ENCODE measurements at regions not wholly inside any gene's neighbourhood (a gene's known extent, or its start where the extent isn't known, plus 50 kb on each side); places are given as distances from the start of the nearest gene placed in this dataset.
"Not testable (repeated sequence)": the region's sequence is repeated elsewhere in the genome, so short reads cannot be mapped to it uniquely, and the experiment has no call there.

- WGBS, 2 donors: 46 to 53% methylated on average over 3 of the region's 3 CpGs
- no peaks in the 10 kb centered on the region for H3K36me3 ChIP-seq (ENCODE audit: control insufficient read depth in 2 of 2, insufficient read depth in 2 of 2, low read length in 1 of 2)
- no peak overlapping the region for H3K27ac ChIP-seq (ENCODE audit: low read depth in 2 of 2, low read length in 1 of 2)
- H3K27me3 ChIP-seq (ENCODE audit: control insufficient read depth in 1 of 2, insufficient read depth in 2 of 2, low read length in 2 of 2): no peaks in the 10 kb centered on the region
- H3K9me3 ChIP-seq (ENCODE audit: control insufficient read depth in 2 of 2, insufficient read depth in 1 of 2, low read depth in 1 of 2, low read length in 1 of 2): no peaks in the 10 kb centered on the region
- H3K4me1 ChIP-seq (ENCODE audit: control insufficient read depth in 2 of 2, insufficient read depth in 2 of 2, low read length in 1 of 2): no peaks in the 10 kb centered on the region
- H3K4me3 ChIP-seq (ENCODE audit: low read depth in 1 of 2, low read length in 2 of 2): no peak overlapping the region
Measured at GRCh38 chr2:212892193-212892592, 259.2 kb downstream of the IKZF2 start.

GRCh38 chr2:212891580-212891979, 259.8 kb downstream of the IKZF2 start:
- Histone ChIP-seq H3K36me3 (ENCODE audit: control insufficient read depth in 2 of 2, insufficient read depth in 2 of 2, low read length in 1 of 2) (no peaks in the 10 kb centered on the region), H3K4me1 (ENCODE audit: control insufficient read depth in 2 of 2, insufficient read depth in 2 of 2, low read length in 1 of 2) (no peaks in the 10 kb centered on the region), H3K4me3 (ENCODE audit: low read depth in 1 of 2, low read length in 2 of 2) (no peak overlapping the region), H3K27ac (ENCODE audit: low read depth in 2 of 2, low read length in 1 of 2) (no peak overlapping the region), H3K9me3 (ENCODE audit: control insufficient read depth in 2 of 2, insufficient read depth in 1 of 2, low read depth in 1 of 2, low read length in 1 of 2) (no peaks in the 10 kb centered on the region), H3K27me3 (ENCODE audit: control insufficient read depth in 1 of 2, insufficient read depth in 2 of 2, low read length in 2 of 2) (no peaks in the 10 kb centered on the region)
- WGBS, 2 donors: 74 to 80% methylated on average over 2 of the region's 2 CpGs

GRCh38 chr2:212882626-212883025, 268.8 kb downstream of the IKZF2 start:
- H3K9me3 ChIP-seq (ENCODE audit: control insufficient read depth in 2 of 2, insufficient read depth in 1 of 2, low read depth in 1 of 2, low read length in 1 of 2): no peaks in the 10 kb centered on the region
- no peak overlapping the region for H3K27ac ChIP-seq (ENCODE audit: low read depth in 2 of 2, low read length in 1 of 2)
- H3K4me1 ChIP-seq (ENCODE audit: control insufficient read depth in 2 of 2, insufficient read depth in 2 of 2, low read length in 1 of 2): no peaks in the 10 kb centered on the region
- no peak overlapping the region for H3K4me3 ChIP-seq (ENCODE audit: low read depth in 1 of 2, low read length in 2 of 2)
- H3K36me3 ChIP-seq (ENCODE audit: control insufficient read depth in 2 of 2, insufficient read depth in 2 of 2, low read length in 1 of 2): no peaks in the 10 kb centered on the region
- no peaks in the 10 kb centered on the region for H3K27me3 ChIP-seq (ENCODE audit: control insufficient read depth in 1 of 2, insufficient read depth in 2 of 2, low read length in 2 of 2)
- WGBS, 2 donors: 69 to 77% methylated on average over 2 of the region's 2 CpGs

GRCh38 chr2:212876556-212876955, 274.9 kb downstream of the IKZF2 start:
- H3K36me3 ChIP-seq (ENCODE audit: control insufficient read depth in 2 of 2, insufficient read depth in 2 of 2, low read length in 1 of 2); H3K27me3 ChIP-seq (ENCODE audit: control insufficient read depth in 1 of 2, insufficient read depth in 2 of 2, low read length in 2 of 2): not testable (repeated sequence)
- WGBS, 2 donors: 91 to 92% methylated on average over 6 of the region's 6 CpGs

GRCh38 chr2:212875950-212876349, 275.5 kb downstream of the IKZF2 start:
- H3K4me1 ChIP-seq (ENCODE audit: control insufficient read depth in 2 of 2, insufficient read depth in 2 of 2, low read length in 1 of 2); H3K27ac ChIP-seq (ENCODE audit: low read depth in 2 of 2, low read length in 1 of 2); H3K27me3 ChIP-seq (ENCODE audit: control insufficient read depth in 1 of 2, insufficient read depth in 2 of 2, low read length in 2 of 2); H3K36me3 ChIP-seq (ENCODE audit: control insufficient read depth in 2 of 2, insufficient read depth in 2 of 2, low read length in 1 of 2); H3K9me3 ChIP-seq (ENCODE audit: control insufficient read depth in 2 of 2, insufficient read depth in 1 of 2, low read depth in 1 of 2, low read length in 1 of 2); H3K4me3 ChIP-seq (ENCODE audit: low read depth in 1 of 2, low read length in 2 of 2): not testable (repeated sequence)
- WGBS, 2 donors: 72 to 79% methylated on average over 5 of the region's 5 CpGs

More at GRCh38 chr2:212876556-212876955, 274.9 kb downstream of the IKZF2 start:
- not testable (repeated sequence) for H3K4me3 ChIP-seq (ENCODE audit: low read depth in 1 of 2, low read length in 2 of 2); H3K27ac ChIP-seq (ENCODE audit: low read depth in 2 of 2, low read length in 1 of 2); H3K4me1 ChIP-seq (ENCODE audit: control insufficient read depth in 2 of 2, insufficient read depth in 2 of 2, low read length in 1 of 2); H3K9me3 ChIP-seq (ENCODE audit: control insufficient read depth in 2 of 2, insufficient read depth in 1 of 2, low read depth in 1 of 2, low read length in 1 of 2)

GRCh38 chr2:212873256-212873655, 278.2 kb downstream of the IKZF2 start:
- Histone ChIP-seq H3K4me3 (ENCODE audit: low read depth in 1 of 2, low read length in 2 of 2) (no peak overlapping the region), H3K4me1 (ENCODE audit: control insufficient read depth in 2 of 2, insufficient read depth in 2 of 2, low read length in 1 of 2) (no peaks in the 10 kb centered on the region), H3K9me3 (ENCODE audit: control insufficient read depth in 2 of 2, insufficient read depth in 1 of 2, low read depth in 1 of 2, low read length in 1 of 2) (peaks cover 0 to 2% of the 10 kb centered on the region in 2 donors), H3K36me3 (ENCODE audit: control insufficient read depth in 2 of 2, insufficient read depth in 2 of 2, low read length in 1 of 2) (no peaks in the 10 kb centered on the region), H3K27me3 (ENCODE audit: control insufficient read depth in 1 of 2, insufficient read depth in 2 of 2, low read length in 2 of 2) (no peaks in the 10 kb centered on the region), H3K27ac (ENCODE audit: low read depth in 2 of 2, low read length in 1 of 2) (no peak overlapping the region)
- 81 to 88% methylated on average over 2 of the region's 2 CpGs for WGBS, 2 donors

- H3K36me3 ChIP-seq (ENCODE audit: control insufficient read depth in 2 of 2, insufficient read depth in 2 of 2, low read length in 1 of 2): no peaks in the 10 kb centered on the region
- no peak overlapping the region for H3K4me3 ChIP-seq (ENCODE audit: low read depth in 1 of 2, low read length in 2 of 2)
- H3K27ac ChIP-seq (ENCODE audit: low read depth in 2 of 2, low read length in 1 of 2): no peak overlapping the region
- no peaks in the 10 kb centered on the region for H3K27me3 ChIP-seq (ENCODE audit: control insufficient read depth in 1 of 2, insufficient read depth in 2 of 2, low read length in 2 of 2)
- H3K4me1 ChIP-seq (ENCODE audit: control insufficient read depth in 2 of 2, insufficient read depth in 2 of 2, low read length in 1 of 2): no peaks in the 10 kb centered on the region
- peaks cover 0 to 2% of the 10 kb centered on the region in 2 donors for H3K9me3 ChIP-seq (ENCODE audit: control insufficient read depth in 2 of 2, insufficient read depth in 1 of 2, low read depth in 1 of 2, low read length in 1 of 2)
Measured at GRCh38 chr2:212871597-212871996, 279.8 kb downstream of the IKZF2 start.

- WGBS, 2 donors: 88 to 94% methylated on average over 2 of the region's 2 CpGs
- no peaks in the 10 kb centered on the region for H3K4me1 ChIP-seq (ENCODE audit: control insufficient read depth in 2 of 2, insufficient read depth in 2 of 2, low read length in 1 of 2)
- peaks cover 0 to 7% of the 10 kb centered on the region in 2 donors for H3K9me3 ChIP-seq (ENCODE audit: control insufficient read depth in 2 of 2, insufficient read depth in 1 of 2, low read depth in 1 of 2, low read length in 1 of 2)
- no peak overlapping the region for H3K4me3 ChIP-seq (ENCODE audit: low read depth in 1 of 2, low read length in 2 of 2)
- no peaks in the 10 kb centered on the region for H3K36me3 ChIP-seq (ENCODE audit: control insufficient read depth in 2 of 2, insufficient read depth in 2 of 2, low read length in 1 of 2)
- H3K27me3 ChIP-seq (ENCODE audit: control insufficient read depth in 1 of 2, insufficient read depth in 2 of 2, low read length in 2 of 2): no peaks in the 10 kb centered on the region
- no peak overlapping the region for H3K27ac ChIP-seq (ENCODE audit: low read depth in 2 of 2, low read length in 1 of 2)
Measured at GRCh38 chr2:212864186-212864585, 287.2 kb downstream of the IKZF2 start.

- 50 to 56% methylated on average over 5 of the region's 5 CpGs for WGBS, 2 donors
- peaks cover 0 to 7% of the 10 kb centered on the region in 2 donors for H3K9me3 ChIP-seq (ENCODE audit: control insufficient read depth in 2 of 2, insufficient read depth in 1 of 2, low read depth in 1 of 2, low read length in 1 of 2)
- peak overlapping the region in 1 of 2 donors; percentile 17 for H3K27ac ChIP-seq (ENCODE audit: low read depth in 2 of 2, low read length in 1 of 2)
- H3K27me3 ChIP-seq (ENCODE audit: control insufficient read depth in 1 of 2, insufficient read depth in 2 of 2, low read length in 2 of 2): no peaks in the 10 kb centered on the region
- H3K4me1 ChIP-seq (ENCODE audit: control insufficient read depth in 2 of 2, insufficient read depth in 2 of 2, low read length in 1 of 2): no peaks in the 10 kb centered on the region
- H3K36me3 ChIP-seq (ENCODE audit: control insufficient read depth in 2 of 2, insufficient read depth in 2 of 2, low read length in 1 of 2): no peaks in the 10 kb centered on the region
- H3K4me3 ChIP-seq (ENCODE audit: low read depth in 1 of 2, low read length in 2 of 2): no peak overlapping the region
Measured at GRCh38 chr2:212863185-212863588, 288.2 kb downstream of the IKZF2 start.

GRCh38 chr2:212858496-212858895, 292.9 kb downstream of the IKZF2 start:
- H3K9me3 ChIP-seq (ENCODE audit: control insufficient read depth in 2 of 2, insufficient read depth in 1 of 2, low read depth in 1 of 2, low read length in 1 of 2): peaks cover 0 to 4% of the 10 kb centered on the region in 2 donors
- H3K4me3 ChIP-seq (ENCODE audit: low read depth in 1 of 2, low read length in 2 of 2): no peak overlapping the region
- no peaks in the 10 kb centered on the region for H3K36me3 ChIP-seq (ENCODE audit: control insufficient read depth in 2 of 2, insufficient read depth in 2 of 2, low read length in 1 of 2)
- H3K4me1 ChIP-seq (ENCODE audit: control insufficient read depth in 2 of 2, insufficient read depth in 2 of 2, low read length in 1 of 2): no peaks in the 10 kb centered on the region
- 58 to 64% methylated on average over 1 of the region's 1 CpG for WGBS, 2 donors
- H3K27me3 ChIP-seq (ENCODE audit: control insufficient read depth in 1 of 2, insufficient read depth in 2 of 2, low read length in 2 of 2): no peaks in the 10 kb centered on the region
- no peak overlapping the region for H3K27ac ChIP-seq (ENCODE audit: low read depth in 2 of 2, low read length in 1 of 2)

All from esophagus (tissue), 2 donors.